Ascending aorta (tissue), 2 donors: ENCODE measurements at regions not wholly inside any gene's neighbourhood (a gene's known extent, or its start where the extent isn't known, plus 50 kb on each side); places are given as distances from the start of the nearest gene placed in this dataset.

Experiments used
- DNase-seq, 2 donors: peaks; one replicate each; pipeline ENCODE4 v3.0.0-alpha.2; 2019; ENCODE audit warnings: low spot score in 2 of 2
- H3K27ac ChIP-seq, 2 donors: fragments of 200-600 bp; sonication (generic); one replicate each; pipeline ENCODE4 v1.5.1; 2016 to 2017; ENCODE audit warnings: mild to moderate bottlenecking in 1 of 2
- H3K27me3 ChIP-seq: fragments of 200-600 bp; sonication (generic); one replicate; pipeline ENCODE4 v1.5.1; 2017
- H3K36me3 ChIP-seq, 2 donors: fragments of 200-600 bp; sonication (generic); one replicate each; pipeline ENCODE4 v1.5.1; 2016
- H3K4me1 ChIP-seq, 2 donors: fragments of 200-600 bp; sonication (generic); one replicate each; pipeline ENCODE4 v1.5.1; 2016 to 2017; ENCODE audit warnings: mild to moderate bottlenecking in 1 of 2
- H3K4me3 ChIP-seq, 2 donors: fragments of 200-600 bp; sonication (generic); one replicate each; pipeline ENCODE4 v1.5.1; 2016 to 2017; ENCODE audit warnings: mild to moderate bottlenecking in 1 of 2
- H3K9me3 ChIP-seq, 2 donors: fragments of 200-600 bp; sonication (generic); one replicate each; pipeline ENCODE4 v1.5.1; 2016
- CTCF ChIP-seq, 3 experiments: fragments of 200-600 bp in 2 of 3; fragments of 450-650 bp in 1 of 3; sonication (generic) in 2 of 3; IDR thresholded peaks; one replicate each; pipeline ENCODE4 v1.5.1; 2016 to 2019; ENCODE audit warnings: antibody characterized with exemption in 3 of 3, mild to moderate bottlenecking in 1 of 3, moderate library complexity in 1 of 3
- intact Hi-C: fragments of 100-400 bp; cut with DNase I; formaldehyde crosslinking; loops from one replicate; pipeline ENCODE4 v1.15.1; 2023

- Histone ChIP-seq H3K9me3 (no peaks in the 10 kb centered on the region), H3K27ac (no peak overlapping the region), H3K4me3 (no peak overlapping the region), H3K4me1 (no peaks in the 10 kb centered on the region), H3K36me3 (no peaks in the 10 kb centered on the region), H3K27me3 (no peaks in the 10 kb centered on the region)
- DNase-seq = no peak
- intact Hi-C loops = no loop called here
- TF ChIP-seq CTCF (IDR thresholded peaks at IDR 0.05) = no peak
These were observed 324.7 kb upstream of the NPVF start for GRCh38 chr7:25552998-25553397.

GRCh38 chr7:25553580-25554291, 325.4 kb upstream of the NPVF start:
- DNase-seq = no peak
- Histone ChIP-seq H3K36me3 (no peaks in the 10 kb centered on the region), H3K4me3 (no peak overlapping the region), H3K27me3 (no peaks in the 10 kb centered on the region), H3K4me1 (no peaks in the 10 kb centered on the region), H3K9me3 (no peaks in the 10 kb centered on the region), H3K27ac (no peak overlapping the region)
- intact Hi-C loops = no loop called here
- TF ChIP-seq CTCF (IDR thresholded peaks at IDR 0.05) = no peak

GRCh38 chr7:25557379-25557917, 329.2 kb upstream of the NPVF start:
- no peak for TF ChIP-seq CTCF (IDR thresholded peaks at IDR 0.05)

GRCh38 chr7:25557930-25558329, 329.6 kb upstream of the NPVF start:
- H3K27ac ChIP-seq = no peak overlapping the region
- intact Hi-C loops = no loop called here
- no peak for TF ChIP-seq CTCF (IDR thresholded peaks at IDR 0.05)

More at GRCh38 chr7:25557379-25557917, 329.2 kb upstream of the NPVF start:
- intact Hi-C loops = no loop called here
- DNase-seq = no peak
- H3K36me3 ChIP-seq = no peaks in the 10 kb centered on the region
- no peaks in the 10 kb centered on the region for H3K27me3 ChIP-seq
- H3K4me3 ChIP-seq = no peak overlapping the region
- H3K4me1 ChIP-seq = no peaks in the 10 kb centered on the region
- no peak overlapping the region for H3K27ac ChIP-seq
- no peaks in the 10 kb centered on the region for H3K9me3 ChIP-seq

GRCh38 chr7:25558605-25559004, 330.3 kb upstream of the NPVF start:
- no peaks in the 10 kb centered on the region for H3K9me3 ChIP-seq
- intact Hi-C loops = no loop called here
- no peaks in the 10 kb centered on the region for H3K36me3 ChIP-seq
- no peaks in the 10 kb centered on the region for H3K27me3 ChIP-seq
- no peak overlapping the region for H3K4me3 ChIP-seq
- H3K4me1 ChIP-seq = no peaks in the 10 kb centered on the region
- TF ChIP-seq CTCF (IDR thresholded peaks at IDR 0.05) = no peak
- no peak for DNase-seq
- no peak overlapping the region for H3K27ac ChIP-seq

More at GRCh38 chr7:25557930-25558329, 329.6 kb upstream of the NPVF start:
- no peak for DNase-seq
- no peaks in the 10 kb centered on the region for H3K9me3 ChIP-seq
- no peaks in the 10 kb centered on the region for H3K27me3 ChIP-seq
- no peaks in the 10 kb centered on the region for H3K4me1 ChIP-seq
- H3K36me3 ChIP-seq = no peaks in the 10 kb centered on the region
- no peak overlapping the region for H3K4me3 ChIP-seq
